ENCODE measurements at regions not wholly inside any gene's neighbourhood (a gene's known extent, or its start where the extent isn't known, plus 50 kb on each side); places are given as distances from the start of the nearest gene placed in this dataset.

DNA sequence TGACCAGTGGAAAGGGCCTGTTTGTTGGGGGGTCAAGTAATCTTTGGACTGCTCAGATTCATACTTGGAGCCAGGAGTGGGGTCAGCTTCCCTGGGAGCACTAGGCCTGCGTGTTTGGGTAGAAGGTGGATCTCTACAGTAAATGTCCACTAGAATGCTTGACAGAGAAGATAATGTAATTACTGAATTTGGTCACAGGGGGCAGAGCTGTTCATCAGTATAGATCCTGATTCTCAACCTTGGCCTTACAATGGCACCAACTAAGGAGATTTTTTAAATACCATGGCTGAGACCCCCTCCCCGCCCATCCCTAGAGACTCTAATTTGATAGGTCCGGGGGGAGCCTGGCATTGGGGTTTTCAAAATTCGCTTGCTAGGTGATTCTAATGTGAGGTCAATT, 217.5 kb upstream of the PLXNA2 start:
- TF ChIP-seq CTCF (IDR thresholded peaks at IDR 0.05) = no peak
- no peak for DNase-seq (ENCODE audit: low spot score)
- Histone ChIP-seq H3K27ac (no peak overlapping the region), H3K4me3 (no peak overlapping the region)

DNA sequence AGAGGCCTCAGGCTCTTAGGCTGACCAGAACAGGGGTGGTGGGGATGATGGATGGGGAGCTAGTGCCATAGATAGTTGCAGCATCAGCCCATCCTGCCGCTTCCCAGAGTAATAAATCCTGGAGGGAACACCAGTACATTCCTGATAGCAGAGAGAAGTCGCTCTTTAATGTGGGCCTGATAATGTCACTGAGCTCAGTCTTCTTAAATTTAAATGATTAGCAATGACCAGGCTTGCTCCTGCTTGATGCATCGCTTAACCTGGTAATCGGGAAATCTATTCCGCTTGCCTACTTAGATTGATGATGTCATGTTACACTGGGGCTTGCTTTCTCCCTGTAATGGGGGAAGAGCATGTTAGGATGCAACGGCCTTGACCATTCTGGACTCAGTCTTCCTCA, 218.6 kb upstream of the PLXNA2 start:
- DNase-seq (ENCODE audit: low spot score) = no peak
- no peak overlapping the region for H3K4me3 ChIP-seq
- no peak for TF ChIP-seq CTCF (IDR thresholded peaks at IDR 0.05)
- no peak overlapping the region for H3K27ac ChIP-seq

DNA sequence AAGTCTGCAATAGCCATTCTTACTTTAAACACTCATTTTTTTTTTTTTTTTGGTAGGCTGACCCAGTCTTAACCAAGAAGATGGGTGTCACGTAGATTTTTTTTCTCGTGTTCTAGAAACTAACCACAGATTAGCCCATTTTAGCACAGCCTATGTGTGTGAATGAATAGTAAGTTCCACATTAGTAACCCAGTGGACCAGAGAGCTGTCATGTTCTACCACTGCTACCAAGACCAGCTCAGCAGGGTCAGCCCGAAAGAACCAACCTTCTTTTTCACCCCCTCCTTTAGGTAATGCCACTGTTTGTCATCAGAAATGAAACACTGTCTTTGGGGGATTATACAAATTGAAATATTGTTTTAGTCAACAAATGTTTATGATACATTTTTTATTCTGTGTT, 221.1 kb upstream of the PLXNA2 start:
- H3K27ac ChIP-seq = no peak overlapping the region
- TF ChIP-seq CTCF (IDR thresholded peaks at IDR 0.05) = no peak
- H3K4me3 ChIP-seq = no peak overlapping the region
- no peak for DNase-seq (ENCODE audit: low spot score)

DNA sequence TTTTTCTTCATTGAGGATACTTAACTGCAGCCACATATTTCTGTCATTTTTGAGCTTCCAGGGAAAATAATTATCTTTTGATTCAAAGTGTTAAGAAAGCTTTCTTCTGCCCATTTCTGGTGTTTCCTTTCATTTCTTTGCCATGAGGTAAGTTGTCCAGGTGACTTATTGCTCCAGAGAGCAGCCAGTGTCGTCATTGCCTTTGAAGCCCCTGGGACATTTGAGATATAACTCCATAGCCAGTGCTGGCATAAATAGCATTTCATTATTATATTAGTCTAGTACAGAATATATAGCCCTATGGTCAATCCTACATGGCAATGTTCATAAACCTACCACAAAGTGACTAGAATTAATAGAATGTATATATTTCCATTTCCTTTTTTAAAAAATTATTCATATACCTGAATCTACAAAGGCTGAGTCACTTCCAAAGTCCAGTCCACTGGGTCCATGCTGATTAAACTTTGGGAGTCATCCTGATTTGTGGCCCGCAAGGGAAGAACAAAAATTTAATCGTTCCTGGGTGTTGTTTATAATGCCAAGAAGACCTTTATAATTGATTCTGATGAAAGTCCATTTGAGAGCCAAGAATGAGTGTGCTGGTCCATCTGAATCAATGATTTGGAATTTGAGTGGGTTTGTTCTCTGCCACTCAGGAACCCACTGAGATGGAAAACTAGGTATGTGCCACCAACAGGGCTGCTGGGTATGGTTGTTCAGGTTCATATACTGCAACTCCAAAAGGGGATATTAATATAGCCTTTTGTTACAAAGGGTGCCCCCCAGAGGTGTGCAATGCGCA, 221.8 kb upstream of the PLXNA2 start:
- TF ChIP-seq CTCF (IDR thresholded peaks at IDR 0.05) = no peak
- Histone ChIP-seq H3K27ac (no peak overlapping the region), H3K4me3 (no peak overlapping the region)
- no peak for DNase-seq (ENCODE audit: low spot score)

DNA sequence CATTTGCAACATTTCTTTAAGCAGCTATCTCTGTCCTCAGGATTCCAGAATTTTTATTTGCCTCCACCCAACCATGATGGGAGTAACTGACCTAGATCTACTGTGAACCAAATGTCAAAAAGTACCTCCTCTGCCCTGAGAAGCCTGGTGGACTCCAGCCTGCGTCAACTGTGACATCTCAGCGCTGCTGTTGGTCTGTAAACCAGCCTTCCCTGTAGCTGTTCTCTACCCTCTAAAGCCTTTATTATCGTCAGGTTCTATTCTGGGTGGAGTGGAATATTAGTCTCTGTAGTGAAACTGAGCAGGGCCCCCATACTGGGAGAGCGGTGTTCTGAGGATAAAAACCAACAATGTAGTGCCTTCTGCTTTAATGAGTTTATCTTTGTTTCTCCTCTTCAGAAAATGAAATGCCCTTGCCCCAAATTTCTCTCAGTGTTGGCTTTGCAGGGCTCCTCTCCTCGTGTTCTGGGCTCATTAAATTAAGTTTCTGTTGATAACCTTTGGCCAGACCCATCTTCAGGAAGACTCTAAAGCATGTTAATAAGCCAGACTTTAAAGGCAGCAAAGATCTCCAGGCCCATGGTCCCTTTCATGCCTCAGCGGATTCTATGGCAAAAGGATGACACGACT, 223.1 kb upstream of the PLXNA2 start:
- no peak overlapping the region for H3K4me3 ChIP-seq
- H3K27ac ChIP-seq = no peak overlapping the region
- DNase-seq (ENCODE audit: low spot score) = no peak
- TF ChIP-seq CTCF (IDR thresholded peaks at IDR 0.05) = no peak

DNA sequence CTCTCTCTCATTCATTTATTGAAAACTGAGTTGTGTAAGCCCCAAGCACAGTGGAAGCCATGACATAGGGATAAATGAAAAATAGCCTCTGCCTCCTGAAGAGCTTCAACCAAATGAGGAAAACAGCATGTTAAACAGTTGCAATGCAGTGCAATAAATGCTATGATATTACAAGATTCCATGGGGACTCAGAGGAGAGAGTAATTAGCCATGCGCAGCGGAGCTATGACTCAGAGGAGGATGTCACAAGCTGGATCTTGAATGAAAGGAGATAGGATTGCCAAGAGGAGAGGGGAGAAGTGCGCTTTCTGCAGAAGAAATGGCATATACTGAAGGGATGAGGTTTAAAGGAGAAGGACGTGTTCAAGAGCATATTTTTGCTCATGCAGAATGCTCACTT, 231.3 kb upstream of the PLXNA2 start:
- Histone ChIP-seq H3K27ac (no peak overlapping the region), H3K4me3 (no peak overlapping the region)
- no peak for TF ChIP-seq CTCF (IDR thresholded peaks at IDR 0.05)
- DNase-seq (ENCODE audit: low spot score) = no peak
